Kidney (tissue), 13 donors: ENCODE measurements at regions not wholly inside any gene's neighbourhood (a gene's known extent, or its start where the extent isn't known, plus 50 kb on each side); places are given as distances from the start of the nearest gene placed in this dataset.

Experiments used
- DNase-seq, 5 donors: peaks; one replicate each; pipeline ENCODE4 v3.0.0-alpha.2; 2013 to 2020
- FAIRE-seq: peaks from 2 replicates; lab custom pipeline; 2012; peaks lifted over from hg19 to GRCh38; lab: Jason Lieb, UNC
- H3K27ac ChIP-seq, 2 donors: one replicate each; pipeline ENCODE4 v1.7.0; 2013; ENCODE audit warnings: low read depth in 2 of 2, low read length in 2 of 2, inconsistent platforms in 1 of 2
- H3K27me3 ChIP-seq: one replicate; pipeline ENCODE4 v1.7.1; 2013; ENCODE audit warnings: low read length, inconsistent platforms; ENCODE audit not compliant: control insufficient read depth, insufficient read depth
- H3K36me3 ChIP-seq, 3 donors: one replicate each; pipeline versions ENCODE4 v1.7.0 to v1.7.1; 2013; ENCODE audit warnings: low read length in 3 of 3, control low read depth in 1 of 3, inconsistent platforms in 1 of 3; ENCODE audit not compliant: insufficient read depth in 3 of 3, control insufficient read depth in 2 of 3
- H3K4me1 ChIP-seq, 3 donors: one replicate each; pipeline versions ENCODE4 v1.7.0 to v1.7.1; 2013; ENCODE audit warnings: low read length in 3 of 3, inconsistent platforms in 1 of 3, low read depth in 1 of 3; ENCODE audit not compliant: control insufficient read depth in 2 of 3, insufficient read depth in 2 of 3
- H3K4me3 ChIP-seq, 3 donors: one replicate each; pipeline versions ENCODE4 v1.7.0 to v1.8.1; 2013; ENCODE audit warnings: low read length in 3 of 3, control low read depth in 1 of 3, inconsistent platforms in 1 of 3
- H3K9ac ChIP-seq, 3 donors: one replicate each; pipeline versions ENCODE4 v1.7.0 to v1.7.1; 2013; ENCODE audit warnings: low read length in 3 of 3, control low read depth in 1 of 3, inconsistent platforms in 1 of 3
- H3K9me3 ChIP-seq, 3 donors: one replicate each; pipeline versions ENCODE4 v1.7.0 to v1.7.1; 2013; ENCODE audit warnings: low read length in 3 of 3, control low read depth in 1 of 3, inconsistent platforms in 1 of 3; ENCODE audit not compliant: control insufficient read depth in 2 of 3, insufficient read depth in 1 of 3
- CTCF ChIP-seq: IDR thresholded peaks from 3 replicates; pipeline ENCODE4 v1.5.1; 2012; ENCODE audit warnings: mild to moderate bottlenecking, moderate library complexity, borderline replicate concordance; ENCODE audit not compliant: insufficient read depth; ENCODE audit errors: extremely low read depth
- intact Hi-C: fragments of 100-400 bp; cut with DNase I; formaldehyde crosslinking; loops from one replicate; pipeline ENCODE4 v1.11.1; 2022
- donor health status: control.
- donor health status: control.
- donor health status: control.
- donor health status: control.
- donor health status: control.
- donor health status: DM: yes; HTN: yes; CAD: no.
- donor health status: Normal renal cell carcinoma (clear cell type).

- Histone ChIP-seq H3K4me1 (no peaks in the 10 kb centered on the region), H3K27ac (no peak overlapping the region), H3K9ac (no peak overlapping the region), H3K27me3 (no peaks in the 10 kb centered on the region), H3K36me3 (no peaks in the 10 kb centered on the region), H3K9me3 (no peaks in the 10 kb centered on the region), H3K4me3 (no peak overlapping the region)
- no peak for FAIRE-seq
- DNase-seq, result peak in 1 of 5 donors; percentile 24
- intact Hi-C loops, result no loop called here
- TF ChIP-seq CTCF, result no peak
Observed at GRCh38 chr6:8240301-8240700, 138.0 kb upstream of the EEF1E1 start.

DNA sequence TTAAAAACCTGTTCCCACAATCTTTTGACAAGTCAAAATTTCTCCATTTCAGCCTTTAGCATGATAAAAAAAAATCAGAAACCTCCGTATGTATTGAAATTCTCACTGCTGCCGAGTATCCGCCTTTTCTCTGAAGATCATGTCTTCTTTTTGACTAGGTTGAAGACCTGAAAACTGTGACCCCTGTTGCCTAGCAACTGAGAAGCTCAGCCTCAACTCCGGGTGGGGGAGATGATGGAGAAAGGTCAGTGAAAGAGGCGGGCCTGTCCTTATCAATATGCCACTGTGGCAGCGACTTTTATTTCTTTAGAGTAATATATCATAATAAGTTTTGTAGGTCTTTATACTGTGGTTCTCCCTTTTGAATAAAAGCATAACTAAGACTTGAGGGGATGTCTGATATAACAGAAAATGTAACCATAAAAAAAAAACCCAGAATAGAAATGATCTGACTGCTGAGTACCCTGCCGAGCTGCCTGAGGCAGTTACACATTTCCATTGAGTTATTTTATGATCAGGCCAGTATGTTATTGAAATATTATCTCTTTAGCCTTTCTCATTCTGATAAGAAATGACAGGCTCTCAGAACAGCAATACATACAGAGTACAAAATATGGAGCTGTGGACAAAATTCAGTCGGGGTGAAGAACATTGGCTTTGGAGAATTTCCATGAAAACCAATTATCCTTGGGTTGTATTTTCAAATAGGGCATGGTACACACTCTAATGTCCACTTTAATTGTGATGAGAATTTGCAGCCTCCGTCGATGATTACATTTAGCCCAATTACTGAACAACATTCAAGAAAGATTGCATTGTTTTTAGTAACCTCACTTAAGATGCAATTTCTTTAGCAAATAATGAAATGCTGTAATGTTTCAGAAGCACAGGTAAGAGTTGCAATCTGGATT, 136.7 kb upstream of the EEF1E1 start:
- Histone ChIP-seq H3K4me3 (no peak overlapping the region), H3K9me3 (no peaks in the 10 kb centered on the region), H3K9ac (no peak overlapping the region), H3K36me3 (no peaks in the 10 kb centered on the region), H3K27ac (no peak overlapping the region), H3K4me1 (no peaks in the 10 kb centered on the region), H3K27me3 (no peaks in the 10 kb centered on the region)
- DNase-seq (no peak), FAIRE-seq (no peak)
- TF ChIP-seq CTCF, result no peak
- intact Hi-C loops, result no loop called here

GRCh38 chr6:8237668-8238067, 135.3 kb upstream of the EEF1E1 start:
- no peak overlapping the region for H3K27ac ChIP-seq
- DNase-seq, result no peak
- no peak overlapping the region for H3K4me3 ChIP-seq
- H3K9ac ChIP-seq, result no peak overlapping the region
- no peaks in the 10 kb centered on the region for H3K27me3 ChIP-seq
- intact Hi-C loops, result no loop called here
- TF ChIP-seq CTCF, result no peak
- H3K36me3 ChIP-seq, result no peaks in the 10 kb centered on the region
- FAIRE-seq, result no peak
- no peaks in the 10 kb centered on the region for H3K4me1 ChIP-seq
- H3K9me3 ChIP-seq, result no peaks in the 10 kb centered on the region
